GM12878 (cell line): ENCODE measurements at regions not wholly inside any gene's neighbourhood (a gene's known extent, or its start where the extent isn't known, plus 50 kb on each side); places are given as distances from the start of the nearest gene placed in this dataset.
A peak's percentile ranks its signal among the peaks of the same experiment; 100 is the strongest.

Source experiments
- BACH1 ChIP-seq: fragments of 450-650 bp; IDR thresholded peaks from 2 replicates; pipeline ENCODE4 v1.6.1; 2017; ENCODE audit warnings: mild to moderate bottlenecking, borderline replicate concordance
- BHLHE40 ChIP-seq, 2 experiments: fragments of 450-650 bp in 1 of 2; IDR thresholded peaks; 2 replicates each; pipeline ENCODE4 v1.6.1; 2011 to 2017; ENCODE audit warnings: low read depth in 2 of 2, borderline replicate concordance in 1 of 2, improper control_type of control experiment in 1 of 2, low read length in 1 of 2, mild to moderate bottlenecking in 1 of 2
- CEBPB ChIP-seq, 2 experiments: fragments of 150-350 bp in 1 of 2; IDR thresholded peaks; 2 replicates each; pipeline ENCODE4 v1.6.1; 2012 to 2014; ENCODE audit warnings: low read depth in 2 of 2, low read length in 2 of 2, borderline replicate concordance in 1 of 2, inconsistent platforms in 1 of 2
- CHD4 ChIP-seq: fragments of 200-600 bp; sonication (generic); IDR thresholded peaks from 2 replicates; pipeline ENCODE4 v1.6.1; 2016; ENCODE audit warnings: mild to moderate bottlenecking
- DPF2 ChIP-seq: fragments of 450-650 bp; IDR thresholded peaks from 2 replicates; pipeline ENCODE4 v1.6.1; 2017; ENCODE audit warnings: mild to moderate bottlenecking
- EED ChIP-seq: sonication (generic); IDR thresholded peaks from 2 replicates; pipeline ENCODE4 v1.6.1; 2016; ENCODE audit warnings: antibody characterized with exemption, low read depth
- EGR1 ChIP-seq, 2 experiments: IDR thresholded peaks; 1 replicate in 1 of 2; 2 replicates in 1 of 2; pipeline ENCODE4 v1.6.1; 2011 to 2012; ENCODE audit warnings: low read depth in 2 of 2, low read length in 2 of 2, borderline replicate concordance in 1 of 2, mild to moderate bottlenecking in 1 of 2, moderate library complexity in 1 of 2
- EP300 ChIP-seq, 2 experiments: fragments of 150-350 bp in 1 of 2; IDR thresholded peaks; 2 replicates each; pipeline ENCODE4 v1.6.1; 2011 to 2012; ENCODE audit warnings: low read depth in 2 of 2, low read length in 2 of 2, borderline replicate concordance in 1 of 2, improper control_type of control experiment in 1 of 2, inconsistent platforms in 1 of 2; ENCODE audit not compliant: control insufficient read depth in 1 of 2
- HCFC1 ChIP-seq: fragments of 150-350 bp; IDR thresholded peaks from 2 replicates; pipeline ENCODE4 v1.6.1; 2014; ENCODE audit warnings: low read length
- HDAC2 ChIP-seq: fragments of 200-600 bp; sonication (generic); IDR thresholded peaks from 2 replicates; pipeline ENCODE4 v1.6.1; 2017
- HDAC6 ChIP-seq: fragments of 200-600 bp; sonication (generic); IDR thresholded peaks from one replicate; pipeline ENCODE4 v1.8.0; 2017; ENCODE audit warnings: antibody characterized with exemption; ENCODE audit not compliant: unreplicated experiment
- JUND ChIP-seq: IDR thresholded peaks from 2 replicates; pipeline ENCODE4 v1.6.1; 2012; ENCODE audit warnings: low read depth, mild to moderate bottlenecking, low read length, improper control_type of control experiment, moderate library complexity
- LARP7 ChIP-seq: fragments of 450-650 bp; IDR thresholded peaks from 2 replicates; pipeline ENCODE4 v1.6.1; 2017; ENCODE audit warnings: mild to moderate bottlenecking
- MEF2B ChIP-seq: fragments of 450-650 bp; IDR thresholded peaks from 2 replicates; pipeline ENCODE4 v1.6.1; 2018; ENCODE audit warnings: mild to moderate bottlenecking, moderate library complexity; ENCODE audit not compliant: partially characterized antibody, poor library complexity, severe bottlenecking
- MTA2 ChIP-seq: fragments of 450-650 bp; IDR thresholded peaks from 2 replicates; pipeline ENCODE4 v1.6.1; 2016; ENCODE audit warnings: low read depth, mild to moderate bottlenecking, moderate library complexity
- MYC ChIP-seq: IDR thresholded peaks from 2 replicates; pipeline ENCODE4 v1.6.1; 2011; ENCODE audit warnings: mild to moderate bottlenecking, low read length, moderate library complexity, inconsistent platforms; ENCODE audit not compliant: insufficient read depth, insufficient replicate concordance, insufficient read length, severe bottlenecking
- NFXL1 ChIP-seq: fragments of 450-650 bp; IDR thresholded peaks from 2 replicates; pipeline ENCODE4 v1.6.1; 2017; ENCODE audit warnings: antibody characterized with exemption, mild to moderate bottlenecking, borderline replicate concordance
- SMAD5 ChIP-seq: IDR thresholded peaks from 2 replicates; pipeline ENCODE4 v1.6.1; 2016; ENCODE audit warnings: antibody characterized with exemption, low read depth
- SPI1 ChIP-seq: IDR thresholded peaks from 2 replicates; pipeline ENCODE4 v1.6.1; 2011; ENCODE audit warnings: low read depth, mild to moderate bottlenecking, low read length, moderate library complexity, borderline replicate concordance; ENCODE audit not compliant: insufficient read depth
- TCF7 ChIP-seq: IDR thresholded peaks from 2 replicates; pipeline ENCODE4 v1.6.1; 2014; ENCODE audit warnings: antibody characterized with exemption, borderline replicate concordance
- ZZZ3 ChIP-seq: IDR thresholded peaks from 2 replicates; pipeline ENCODE4 v1.6.1; 2011; ENCODE audit warnings: low read depth; ENCODE audit not compliant: control insufficient read depth, insufficient read length
- TF ChIP-seq, protein P1 (sequence below): IDR thresholded peaks from 2 replicates; pipeline ENCODE4 v1.6.1; 2012; ENCODE audit warnings: low read depth, low read length, improper control_type of control experiment
- TF ChIP-seq, protein P2 (sequence below): IDR thresholded peaks from 2 replicates; pipeline ENCODE4 v1.6.1; 2011; ENCODE audit warnings: borderline replicate concordance, low read depth, mild to moderate bottlenecking, moderate library complexity, mixed read lengths, low read length; ENCODE audit not compliant: insufficient read depth; ENCODE audit errors: extremely low read length
- TF ChIP-seq, protein P3 (sequence below), 3 experiments: IDR thresholded peaks in 2 of 3; conservative IDR thresholded peaks in 1 of 3; 2 replicates each; pipeline ENCODE4 v1.5.1; 2011; ENCODE audit warnings: low read depth in 3 of 3, low read length in 3 of 3, mild to moderate bottlenecking in 3 of 3, control low read depth in 2 of 3, moderate library complexity in 2 of 3, inconsistent platforms in 1 of 3, mixed read lengths in 1 of 3; ENCODE audit not compliant: control insufficient read depth in 2 of 3, insufficient read depth in 1 of 3; ENCODE audit errors: extremely low read depth in 1 of 3
- TF ChIP-seq, protein P4 (sequence below): IDR thresholded peaks from 2 replicates; pipeline ENCODE4 v1.6.1; 2012; ENCODE audit warnings: low read depth, low read length, improper control_type of control experiment

DNA sequence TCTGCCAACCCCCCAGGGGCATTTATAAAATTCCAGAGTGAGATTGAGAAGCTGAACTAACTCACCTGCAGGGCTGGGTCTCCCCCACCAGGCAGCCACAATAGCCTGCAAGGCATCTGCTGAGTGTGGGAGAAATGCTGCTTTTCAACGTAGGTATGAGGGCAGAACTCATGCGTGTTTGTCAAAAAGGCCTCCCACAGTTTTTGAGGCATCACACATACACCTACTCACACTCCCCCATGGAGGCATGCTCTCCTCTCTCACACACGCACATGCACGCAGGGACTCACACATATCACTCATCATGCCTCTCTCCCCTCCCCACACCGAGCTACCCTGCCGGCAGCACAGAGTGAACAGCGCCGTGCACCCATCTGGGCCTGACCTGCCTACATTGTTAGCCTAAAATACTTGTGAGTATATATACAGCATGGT lies 390.5 kb downstream of the FGF9 start (continued):
- TF ChIP-seq CHD4 (no peak), EP300 (IDR thresholded peaks at IDR 0.05; ENCODE audit: borderline replicate concordance in 1 of 2, control insufficient read depth in 1 of 2, low read depth in 2 of 2, low read length in 2 of 2) (peak; percentile 5 to 80; a peak in 3 of 4 replicates), NFXL1 (no peak), HDAC6 (no peak), SMAD5 (no peak), HDAC2 (no peak), SPI1 (no peak), LARP7 (no peak), BACH1 (no peak), MTA2 (peak; percentile 68), BHLHE40 (IDR thresholded peaks at IDR 0.05; ENCODE audit: borderline replicate concordance in 1 of 2, low read depth in 2 of 2, low read length in 1 of 2) (peak in 1 of 2 experiments; percentile 67; a peak in 2 of 4 replicates), EGR1 (IDR thresholded peaks at IDR 0.05; ENCODE audit: borderline replicate concordance in 1 of 2, low read depth in 2 of 2, low read length in 2 of 2) (peak in 1 of 2 experiments; percentile 21; a peak in 1 of 3 replicates), CEBPB (IDR thresholded peaks at IDR 0.05; ENCODE audit: borderline replicate concordance in 1 of 2, low read depth in 2 of 2, low read length in 2 of 2) (no peak), MYC (no peak), MEF2B (no peak), DPF2 (peak; percentile 57; the same call in 1 of the 2 replicates), TCF7 (no peak), ZZZ3 (no peak), JUND (no peak), EED (0 out of 2 replicates have a peak, but pooled peaks have one; percentile 3), HCFC1 (no peak)
- TF ChIP-seq, protein P1, sequence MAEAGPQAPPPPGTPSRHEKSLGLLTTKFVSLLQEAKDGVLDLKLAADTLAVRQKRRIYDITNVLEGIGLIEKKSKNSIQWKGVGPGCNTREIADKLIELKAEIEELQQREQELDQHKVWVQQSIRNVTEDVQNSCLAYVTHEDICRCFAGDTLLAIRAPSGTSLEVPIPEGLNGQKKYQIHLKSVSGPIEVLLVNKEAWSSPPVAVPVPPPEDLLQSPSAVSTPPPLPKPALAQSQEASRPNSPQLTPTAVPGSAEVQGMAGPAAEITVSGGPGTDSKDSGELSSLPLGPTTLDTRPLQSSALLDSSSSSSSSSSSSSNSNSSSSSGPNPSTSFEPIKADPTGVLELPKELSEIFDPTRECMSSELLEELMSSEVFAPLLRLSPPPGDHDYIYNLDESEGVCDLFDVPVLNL, result no peak
- TF ChIP-seq, protein P2, sequence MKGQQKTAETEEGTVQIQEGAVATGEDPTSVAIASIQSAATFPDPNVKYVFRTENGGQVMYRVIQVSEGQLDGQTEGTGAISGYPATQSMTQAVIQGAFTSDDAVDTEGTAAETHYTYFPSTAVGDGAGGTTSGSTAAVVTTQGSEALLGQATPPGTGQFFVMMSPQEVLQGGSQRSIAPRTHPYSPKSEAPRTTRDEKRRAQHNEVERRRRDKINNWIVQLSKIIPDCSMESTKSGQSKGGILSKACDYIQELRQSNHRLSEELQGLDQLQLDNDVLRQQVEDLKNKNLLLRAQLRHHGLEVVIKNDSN, result no peak
- TF ChIP-seq, protein P3, sequence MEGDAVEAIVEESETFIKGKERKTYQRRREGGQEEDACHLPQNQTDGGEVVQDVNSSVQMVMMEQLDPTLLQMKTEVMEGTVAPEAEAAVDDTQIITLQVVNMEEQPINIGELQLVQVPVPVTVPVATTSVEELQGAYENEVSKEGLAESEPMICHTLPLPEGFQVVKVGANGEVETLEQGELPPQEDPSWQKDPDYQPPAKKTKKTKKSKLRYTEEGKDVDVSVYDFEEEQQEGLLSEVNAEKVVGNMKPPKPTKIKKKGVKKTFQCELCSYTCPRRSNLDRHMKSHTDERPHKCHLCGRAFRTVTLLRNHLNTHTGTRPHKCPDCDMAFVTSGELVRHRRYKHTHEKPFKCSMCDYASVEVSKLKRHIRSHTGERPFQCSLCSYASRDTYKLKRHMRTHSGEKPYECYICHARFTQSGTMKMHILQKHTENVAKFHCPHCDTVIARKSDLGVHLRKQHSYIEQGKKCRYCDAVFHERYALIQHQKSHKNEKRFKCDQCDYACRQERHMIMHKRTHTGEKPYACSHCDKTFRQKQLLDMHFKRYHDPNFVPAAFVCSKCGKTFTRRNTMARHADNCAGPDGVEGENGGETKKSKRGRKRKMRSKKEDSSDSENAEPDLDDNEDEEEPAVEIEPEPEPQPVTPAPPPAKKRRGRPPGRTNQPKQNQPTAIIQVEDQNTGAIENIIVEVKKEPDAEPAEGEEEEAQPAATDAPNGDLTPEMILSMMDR (IDR thresholded peaks at IDR 0.05 in 2 of 3, conservative IDR thresholded peaks at IDR 0.05 in 1 of 3; ENCODE audit: control insufficient read depth in 2 of 3, extremely low read depth in 1 of 3, insufficient read depth in 1 of 3, low read depth in 3 of 3, low read length in 3 of 3), result peak; percentile 15 to 50 (median 41); a peak in 3 of 6 replicates
- TF ChIP-seq, protein P4, sequence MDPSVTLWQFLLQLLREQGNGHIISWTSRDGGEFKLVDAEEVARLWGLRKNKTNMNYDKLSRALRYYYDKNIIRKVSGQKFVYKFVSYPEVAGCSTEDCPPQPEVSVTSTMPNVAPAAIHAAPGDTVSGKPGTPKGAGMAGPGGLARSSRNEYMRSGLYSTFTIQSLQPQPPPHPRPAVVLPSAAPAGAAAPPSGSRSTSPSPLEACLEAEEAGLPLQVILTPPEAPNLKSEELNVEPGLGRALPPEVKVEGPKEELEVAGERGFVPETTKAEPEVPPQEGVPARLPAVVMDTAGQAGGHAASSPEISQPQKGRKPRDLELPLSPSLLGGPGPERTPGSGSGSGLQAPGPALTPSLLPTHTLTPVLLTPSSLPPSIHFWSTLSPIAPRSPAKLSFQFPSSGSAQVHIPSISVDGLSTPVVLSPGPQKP, result no peak
